RWPE2 (cell line): ENCODE measurements at regions not wholly inside any gene's neighbourhood (a gene's known extent, or its start where the extent isn't known, plus 50 kb on each side); places are given as distances from the start of the nearest gene placed in this dataset.

Experiments
- ATAC-seq: fragments of 200-7000 bp; cut with Tn5 transposase; 3 replicates; pipeline ENCODE4 v1.9.1; 2021; ENCODE audit warnings: low read depth
- DNase-seq: peaks from one replicate; pipeline ENCODE4 v3.0.0-alpha.2; 2020; ENCODE audit warnings: low spot score
- H3K27ac ChIP-seq: fragments of 450-650 bp; 2 replicates; pipeline ENCODE4 v1.5.1; 2017; ENCODE audit warnings: mild to moderate bottlenecking; ENCODE audit not compliant: poor library complexity, severe bottlenecking
- H3K27me3 ChIP-seq: fragments of 250-450 bp; sonication (Bioruptor Pico); 2 replicates; pipeline ENCODE4 v1.5.1; 2021; ENCODE audit warnings: mild to moderate bottlenecking, moderate library complexity; ENCODE audit not compliant: insufficient read depth, poor library complexity, severe bottlenecking
- H3K36me3 ChIP-seq: fragments of 250-450 bp; sonication (Bioruptor Pico); 2 replicates; pipeline ENCODE4 v1.5.1; 2020; ENCODE audit warnings: low read depth, mild to moderate bottlenecking, moderate library complexity
- H3K4me1 ChIP-seq: fragments of 250-450 bp; sonication (Bioruptor Pico); 2 replicates; pipeline ENCODE4 v1.5.1; 2021; ENCODE audit warnings: mild to moderate bottlenecking, moderate library complexity; ENCODE audit not compliant: insufficient read depth, poor library complexity, severe bottlenecking
- H3K4me3 ChIP-seq: fragments of 250-450 bp; sonication (Bioruptor Pico); 2 replicates; pipeline ENCODE4 v1.5.1; 2021; ENCODE audit warnings: mild to moderate bottlenecking, moderate library complexity; ENCODE audit not compliant: severe bottlenecking
- H3K9me3 ChIP-seq: fragments of 250-450 bp; sonication (Bioruptor Pico); 2 replicates; pipeline ENCODE4 v1.5.1; 2021; ENCODE audit warnings: mild to moderate bottlenecking, moderate library complexity; ENCODE audit not compliant: severe bottlenecking
- CTCF ChIP-seq: fragments of 450-650 bp; IDR thresholded peaks from one replicate; pipeline ENCODE4 v1.5.1; 2017; ENCODE audit warnings: mild to moderate bottlenecking, moderate library complexity; ENCODE audit not compliant: poor library complexity, severe bottlenecking

DNA sequence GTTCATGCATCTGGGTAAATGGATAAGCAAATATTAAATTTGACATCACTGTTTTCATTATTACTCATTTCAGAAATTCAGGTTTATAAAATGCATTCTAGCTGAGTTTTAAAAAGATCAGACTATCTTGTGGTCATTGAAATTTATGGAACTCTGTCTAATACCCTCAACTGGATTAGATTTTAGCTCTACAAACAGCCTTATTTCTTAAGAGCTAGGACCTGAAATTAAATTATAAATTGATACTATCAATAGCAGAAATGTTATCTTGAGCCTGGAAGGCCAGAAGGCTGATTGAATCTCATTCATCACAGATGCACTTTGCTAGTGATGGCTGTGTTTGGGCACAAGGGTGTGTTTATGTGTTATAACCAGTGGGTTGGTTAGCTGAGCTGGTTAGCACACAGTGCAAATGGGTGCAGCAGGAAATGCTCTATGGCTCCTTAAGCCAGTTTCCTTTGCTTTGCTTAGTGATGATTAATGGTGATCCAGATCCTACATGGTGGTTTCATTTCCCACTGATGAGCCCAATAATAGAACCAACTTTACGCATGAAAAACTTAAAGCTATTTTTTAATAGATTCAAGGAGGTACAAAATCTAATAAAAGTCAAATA is 310.8 kb upstream of the KLF12 start:
- peak; percentile 56 for ATAC-seq
- H3K36me3 ChIP-seq = no peaks in the 10 kb centered on the region
- H3K9me3 ChIP-seq = no peaks in the 10 kb centered on the region
- H3K27ac ChIP-seq = peak overlapping the region; percentile 96
- no peaks in the 10 kb centered on the region for H3K27me3 ChIP-seq
- peaks cover 36% of the 10 kb centered on the region for H3K4me1 ChIP-seq
- no peak for DNase-seq
- TF ChIP-seq CTCF = no peak
- H3K4me3 ChIP-seq = no peak overlapping the region

DNA sequence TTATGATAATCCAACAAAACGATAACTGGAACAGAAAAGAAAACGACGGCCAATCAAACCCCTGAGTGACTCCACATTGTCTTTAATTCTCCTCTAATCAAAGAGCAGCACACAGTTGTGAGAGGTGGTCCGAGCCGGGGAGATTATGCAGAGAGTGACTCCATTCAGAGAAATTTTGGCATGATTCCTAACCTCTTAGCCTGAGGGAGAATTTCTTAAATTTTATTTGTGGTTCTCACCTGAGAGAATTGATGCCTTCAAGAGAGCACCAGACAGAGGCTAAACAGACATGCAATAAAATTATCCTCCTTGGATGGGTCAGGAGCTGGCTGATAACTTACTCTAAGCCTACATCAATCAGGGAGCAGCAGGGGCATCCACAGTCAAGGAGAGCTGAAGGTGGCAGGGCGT is 310.0 kb upstream of the KLF12 start:
- Histone ChIP-seq H3K9me3 (no peaks in the 10 kb centered on the region), H3K27me3 (no peaks in the 10 kb centered on the region), H3K36me3 (no peaks in the 10 kb centered on the region), H3K27ac (peak overlapping the region; percentile 96), H3K4me3 (no peak overlapping the region), H3K4me1 (peaks cover 33% of the 10 kb centered on the region)
- TF ChIP-seq CTCF = no peak
- DNase-seq (peak; percentile 69), ATAC-seq (peak; percentile 90)

GRCh38 chr13:74443631-74444030 is 309.4 kb upstream of the KLF12 start:
- no peaks in the 10 kb centered on the region for H3K9me3 ChIP-seq
- ATAC-seq (peak; percentile 82), DNase-seq (no peak)
- TF ChIP-seq CTCF = no peak
- peaks cover 33% of the 10 kb centered on the region for H3K4me1 ChIP-seq
- no peak overlapping the region for H3K4me3 ChIP-seq
- H3K36me3 ChIP-seq = no peaks in the 10 kb centered on the region
- peak overlapping the region; percentile 96 for H3K27ac ChIP-seq
- no peaks in the 10 kb centered on the region for H3K27me3 ChIP-seq

DNA sequence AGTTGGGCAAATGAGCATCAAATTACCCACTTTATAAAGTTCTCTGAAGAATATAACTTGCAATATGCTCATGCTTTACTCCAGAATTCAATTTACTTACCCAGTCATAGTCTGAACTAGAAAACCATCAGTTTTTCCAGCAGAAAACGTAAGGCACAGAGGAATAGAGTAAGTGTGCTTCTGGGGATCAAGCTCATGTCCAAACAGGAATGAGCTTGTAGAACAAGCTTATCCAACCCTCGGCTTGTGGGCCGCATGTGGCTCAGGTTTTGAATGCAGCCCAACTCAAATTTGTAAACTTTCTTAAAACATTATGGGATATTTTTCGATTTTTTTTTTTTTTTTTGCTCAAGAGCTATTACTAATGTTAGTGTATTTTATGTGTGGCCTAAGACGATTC is 308.5 kb upstream of the KLF12 start:
- Histone ChIP-seq H3K27ac (peak overlapping the region; percentile 96), H3K36me3 (no peaks in the 10 kb centered on the region), H3K4me1 (peaks cover 33% of the 10 kb centered on the region), H3K27me3 (no peaks in the 10 kb centered on the region), H3K9me3 (no peaks in the 10 kb centered on the region), H3K4me3 (no peak overlapping the region)
- ATAC-seq = no peak
- DNase-seq = no peak
- no peak for TF ChIP-seq CTCF

- H3K4me3 ChIP-seq = no peak overlapping the region
- H3K9me3 ChIP-seq = no peaks in the 10 kb centered on the region
- H3K4me1 ChIP-seq = peaks cover 14% of the 10 kb centered on the region
- DNase-seq (no peak), ATAC-seq (no peak)
- no peak for TF ChIP-seq CTCF
- H3K27ac ChIP-seq = no peak overlapping the region
- H3K27me3 ChIP-seq = no peaks in the 10 kb centered on the region
- no peaks in the 10 kb centered on the region for H3K36me3 ChIP-seq
Observed at GRCh38 chr13:74438901-74439300, 304.7 kb upstream of the KLF12 start.
